ENCODE measurements at regions not wholly inside any gene's neighbourhood (a gene's known extent, or its start where the extent isn't known, plus 50 kb on each side); places are given as distances from the start of the nearest gene placed in this dataset.

- TF ChIP-seq CREB1 (IDR thresholded peaks at IDR 0.05; ENCODE audit: low read depth) (no peak), EGR1 (IDR thresholded peaks at IDR 0.05) (no peak), TCF12 (IDR thresholded peaks at IDR 0.05; ENCODE audit: low read depth) (no peak)
Observed at GRCh38 chr16:64265756-64266155, 856.1 kb downstream of the CDH11 start.
